ENCODE measurements at regions not wholly inside any gene's neighbourhood (a gene's known extent, or its start where the extent isn't known, plus 50 kb on each side); places are given as distances from the start of the nearest gene placed in this dataset.

GRCh38 chr6:90925726-90926125 lies 338.9 kb upstream of the MAP3K7 start:
- DNase-seq: no peak

GRCh38 chr6:90922325-90922724 lies 335.5 kb upstream of the MAP3K7 start:
- no peak for DNase-seq

- DNase-seq: no peak
Observed at GRCh38 chr6:90918361-90918760, 331.5 kb upstream of the MAP3K7 start.

- DNase-seq: no peak
Observed at GRCh38 chr6:90917376-90917775, 330.5 kb upstream of the MAP3K7 start.

GRCh38 chr6:90916968-90917367 lies 330.1 kb upstream of the MAP3K7 start:
- no peak for DNase-seq

GRCh38 chr6:90915224-90915915 lies 328.5 kb upstream of the MAP3K7 start:
- no peak for DNase-seq

GRCh38 chr6:90914312-90914711 lies 327.4 kb upstream of the MAP3K7 start:
- DNase-seq: no peak

GRCh38 chr6:90913266-90913960 lies 326.5 kb upstream of the MAP3K7 start:
- no peak for DNase-seq

GRCh38 chr6:90911642-90912041 lies 324.8 kb upstream of the MAP3K7 start:
- DNase-seq: no peak

- DNase-seq: no peak
Observed at GRCh38 chr6:90910893-90911292, 324.0 kb upstream of the MAP3K7 start.

- no peak for DNase-seq
Observed at GRCh38 chr6:90907931-90908655, 321.2 kb upstream of the MAP3K7 start.

GRCh38 chr6:90905351-90905750 lies 318.5 kb upstream of the MAP3K7 start:
- DNase-seq: peak; percentile 26

- DNase-seq: no peak
Observed at GRCh38 chr6:90900034-90900433, 313.2 kb upstream of the MAP3K7 start.

- DNase-seq: no peak
Observed at GRCh38 chr6:90898763-90899162, 311.9 kb upstream of the MAP3K7 start.

GRCh38 chr6:90896075-90896547 lies 309.2 kb upstream of the MAP3K7 start:
- no peak for DNase-seq

- DNase-seq: no peak
Observed at GRCh38 chr6:90895299-90896074, 308.6 kb upstream of the MAP3K7 start.

- DNase-seq: no peak
Observed at GRCh38 chr6:90894285-90895130, 307.6 kb upstream of the MAP3K7 start.

- DNase-seq: no peak
Observed at GRCh38 chr6:90893400-90893799, 306.5 kb upstream of the MAP3K7 start.

GRCh38 chr6:90892271-90892670 lies 305.4 kb upstream of the MAP3K7 start:
- DNase-seq: no peak

GRCh38 chr6:90891355-90891754 lies 304.5 kb upstream of the MAP3K7 start:
- DNase-seq: no peak

- no peak for DNase-seq
Observed at GRCh38 chr6:90890683-90891330, 303.9 kb upstream of the MAP3K7 start.

GRCh38 chr6:90887764-90888163 lies 300.9 kb upstream of the MAP3K7 start:
- DNase-seq: no peak
